Ovary (tissue), 7 donors: ENCODE measurements at regions not wholly inside any gene's neighbourhood (a gene's known extent, or its start where the extent isn't known, plus 50 kb on each side); places are given as distances from the start of the nearest gene placed in this dataset.

Experiments used
- DNase-seq, 5 donors: peaks; one replicate each; pipeline ENCODE4 v3.0.0-alpha.2; 2019 to 2020
- H3K27ac ChIP-seq, 2 donors: fragments of 200-600 bp; one replicate each; pipeline versions ENCODE4 v1.5.1 to v1.8.0; 2019 to 2022
- H3K27me3 ChIP-seq: fragments of 200-600 bp; one replicate; pipeline ENCODE4 v1.8.0; 2022
- H3K36me3 ChIP-seq: fragments of 200-600 bp; sonication (generic); one replicate; pipeline ENCODE4 v1.5.1; 2019
- H3K4me1 ChIP-seq: one replicate; pipeline ENCODE4 v1.8.1; 2013; ENCODE audit warnings: mild to moderate bottlenecking, moderate library complexity; ENCODE audit not compliant: insufficient read depth
- H3K4me3 ChIP-seq: fragments of 200-600 bp; sonication (generic); one replicate; pipeline ENCODE4 v1.5.1; 2017
- H3K9me3 ChIP-seq, 2 donors: fragments of 200-600 bp in 1 of 2; sonication (generic) in 1 of 2; one replicate each; pipeline versions ENCODE4 v1.5.1 to v1.8.1; 2013 to 2019; ENCODE audit warnings: mild to moderate bottlenecking in 1 of 2, moderate library complexity in 1 of 2
- CTCF ChIP-seq, 3 donors: fragments of 450-650 bp in 2 of 3; fragments of 200-600 bp in 1 of 3; IDR thresholded peaks; one replicate each; pipeline versions ENCODE4 v1.5.1 to v1.8.0; 2016 to 2022; ENCODE audit warnings: antibody characterized with exemption in 3 of 3, mild to moderate bottlenecking in 1 of 3
- EP300 ChIP-seq: sonication (generic); formaldehyde crosslinking; IDR thresholded peaks from one replicate; pipeline ENCODE4 v1.6.1; 2017; ENCODE audit warnings: antibody characterized with exemption
- POLR2A ChIP-seq: fragments of 450-650 bp; IDR thresholded peaks from one replicate; pipeline ENCODE4 v1.6.1; 2017; ENCODE audit warnings: antibody characterized with exemption, mild to moderate bottlenecking, moderate library complexity
- WGBS, 3 donors: extraction: QIAGEN DNeasy Blood & Tissue Kit in 1 of 3; methylation state at CpG; one replicate each; pipeline versions ENCODE4 v1.1.5 to v1.1.7; 2013 to 2017; 5-methylcytosine and 5-hydroxymethylcytosine counted together
- intact Hi-C, 4 donors: fragments of 100-400 bp; cut with DNase I; formaldehyde crosslinking; loops; one replicate each; pipeline versions ENCODE4 v1.11.0 to v1.15.1; 2022 to 2023
- donor health status: DM: no; HTN: no; CAD: no; lungs with moderate emphysema.
- donor health status: DM: no; HTN: no; CAD: no.
- donor health status: Bipolar disorder and iron deficiency.
- donor health status: DM: no; HTN: no; CAD: no.
- donor health status: DM: yes; HTN: yes; CAD: no.

- intact Hi-C loops, result loop anchor here in 1 of 4 donors (2.0 kb wide), 1 partner anchor 56 kb away; no protein-coding TSS in a partner anchor
- H3K4me1 ChIP-seq, result no peaks in the 10 kb centered on the region
- no peak overlapping the region for H3K4me3 ChIP-seq
- no peaks in the 10 kb centered on the region for H3K36me3 ChIP-seq
- TF ChIP-seq EP300 (no peak), CTCF (IDR thresholded peaks at IDR 0.05) (no peak), POLR2A (no peak)
- WGBS, 3 donors, result 36 to 49% (median 44%) methylated on average over 14 of the region's 14 CpGs
- H3K27me3 ChIP-seq, result no peaks in the 10 kb centered on the region
- H3K9me3 ChIP-seq, result no peaks in the 10 kb centered on the region
- no peak for DNase-seq
- no peak overlapping the region for H3K27ac ChIP-seq
Measured at GRCh38 chr18:78670778-78671391, 308.7 kb upstream of the SALL3 start.

- TF ChIP-seq POLR2A (no peak), EP300 (no peak), CTCF (IDR thresholded peaks at IDR 0.05) (no peak)
- Histone ChIP-seq H3K4me3 (no peak overlapping the region), H3K27ac (no peak overlapping the region), H3K36me3 (no peaks in the 10 kb centered on the region), H3K9me3 (no peaks in the 10 kb centered on the region), H3K4me1 (no peaks in the 10 kb centered on the region), H3K27me3 (no peaks in the 10 kb centered on the region)
- DNase-seq, result no peak
- 80 to 83% (median 81%) methylated on average over 15 of the region's 15 CpGs for WGBS, 3 donors
- intact Hi-C loops, result loop anchor here in 1 of 4 donors (2.0 kb wide), 1 partner anchor 55 kb away; no protein-coding TSS in a partner anchor
Measured at GRCh38 chr18:78671551-78671950, 308.1 kb upstream of the SALL3 start.

- Histone ChIP-seq H3K36me3 (no peaks in the 10 kb centered on the region), H3K4me3 (no peak overlapping the region), H3K9me3 (no peaks in the 10 kb centered on the region), H3K27ac (no peak overlapping the region), H3K4me1 (no peaks in the 10 kb centered on the region), H3K27me3 (no peaks in the 10 kb centered on the region)
- DNase-seq, result no peak
- intact Hi-C loops, result no loop called here
- WGBS, 3 donors, result 58 to 72% (median 64%) methylated on average over 21 of the region's 21 CpGs
- TF ChIP-seq CTCF (IDR thresholded peaks at IDR 0.05), result no peak
- TF ChIP-seq EP300, result no peak
- TF ChIP-seq POLR2A, result no peak
Measured at GRCh38 chr18:78672862-78673446, 306.7 kb upstream of the SALL3 start.

- no peak overlapping the region for H3K4me3 ChIP-seq
- TF ChIP-seq CTCF (IDR thresholded peaks at IDR 0.05) (no peak), POLR2A (no peak), EP300 (no peak)
- intact Hi-C loops, result no loop called here
- WGBS, 3 donors, result 73 to 82% (median 76%) methylated on average over 19 of the region's 19 CpGs
- DNase-seq, result no peak
- H3K4me1 ChIP-seq, result no peaks in the 10 kb centered on the region
- no peaks in the 10 kb centered on the region for H3K27me3 ChIP-seq
- no peak overlapping the region for H3K27ac ChIP-seq
- H3K9me3 ChIP-seq, result no peaks in the 10 kb centered on the region
- H3K36me3 ChIP-seq, result no peaks in the 10 kb centered on the region
Measured at GRCh38 chr18:78673516-78674321, 305.9 kb upstream of the SALL3 start.
